KG1 (cell line): ENCODE measurements at regions not wholly inside any gene's neighbourhood (a gene's known extent, or its start where the extent isn't known, plus 50 kb on each side); places are given as distances from the start of the nearest gene placed in this dataset.
"Not testable (repeated sequence)": the region's sequence is repeated elsewhere in the genome, so short reads cannot be mapped to it uniquely, and the experiment has no call there.

ENCODE experiments used
- DNase-seq: peaks from one replicate; lab custom pipeline; 2025; lab: John Stamatoyannopoulos, UW

- DNase-seq, result peak; percentile 58
These were observed 161.1 kb upstream of the TBL1XR1 start for GRCh38 chr3:177358091-177358976.

GRCh38 chr3:177358977-177359592 lies 161.8 kb upstream of the TBL1XR1 start:
- DNase-seq, result no peak

- peak; percentile 95 for DNase-seq
These were observed 162.5 kb upstream of the TBL1XR1 start for GRCh38 chr3:177359593-177360357.

GRCh38 chr3:177361081-177361938 lies 164.0 kb upstream of the TBL1XR1 start:
- DNase-seq, result no peak

- DNase-seq, result no peak
These were observed 165.3 kb upstream of the TBL1XR1 start for GRCh38 chr3:177362626-177363025.

- no peak for DNase-seq
These were observed 167.0 kb upstream of the TBL1XR1 start for GRCh38 chr3:177364236-177364635.

- not testable (repeated sequence) for DNase-seq
These were observed 168.0 kb upstream of the TBL1XR1 start for GRCh38 chr3:177365294-177365693.

- DNase-seq, result no peak
These were observed 170.5 kb upstream of the TBL1XR1 start for GRCh38 chr3:177367788-177368187.

- DNase-seq, result no peak
These were observed 173.1 kb upstream of the TBL1XR1 start for GRCh38 chr3:177370246-177370822.

GRCh38 chr3:177371146-177371545 lies 173.9 kb upstream of the TBL1XR1 start:
- no peak for DNase-seq

- no peak for DNase-seq
These were observed 174.6 kb upstream of the TBL1XR1 start for GRCh38 chr3:177371888-177372287.

GRCh38 chr3:177374323-177374722 lies 177.0 kb upstream of the TBL1XR1 start:
- DNase-seq, result no peak

- no peak for DNase-seq
These were observed 178.0 kb upstream of the TBL1XR1 start for GRCh38 chr3:177375316-177375715.

GRCh38 chr3:177377166-177377565 lies 179.9 kb upstream of the TBL1XR1 start:
- no peak for DNase-seq

- DNase-seq, result no peak
These were observed 180.9 kb upstream of the TBL1XR1 start for GRCh38 chr3:177378168-177378567.

GRCh38 chr3:177379045-177379444 lies 181.8 kb upstream of the TBL1XR1 start:
- no peak for DNase-seq

- no peak for DNase-seq
These were observed 183.8 kb upstream of the TBL1XR1 start for GRCh38 chr3:177381070-177381469.

GRCh38 chr3:177382944-177383343 lies 185.7 kb upstream of the TBL1XR1 start:
- no peak for DNase-seq

- DNase-seq, result no peak
These were observed 187.9 kb upstream of the TBL1XR1 start for GRCh38 chr3:177385186-177385585.

- no peak for DNase-seq
These were observed 188.6 kb upstream of the TBL1XR1 start for GRCh38 chr3:177385831-177386301.

GRCh38 chr3:177388209-177388608 lies 190.9 kb upstream of the TBL1XR1 start:
- DNase-seq, result no peak
